HG02970 (cell line): ENCODE measurements at regions not wholly inside any gene's neighbourhood (a gene's known extent, or its start where the extent isn't known, plus 50 kb on each side); places are given as distances from the start of the nearest gene placed in this dataset.

Experiments used
- ATAC-seq: cut with Tn5 transposase; IDR thresholded peaks from one replicate; pipeline ENCODE4 v1.9.1; 2021; ENCODE audit warnings: mild to moderate bottlenecking, moderate library complexity, moderate number of reproducible peaks; ENCODE audit not compliant: unreplicated experiment, low FRiP score

GRCh38 chr2:142190805-142191204 lies 60.0 kb upstream of the LRP1B start:
- no peak for ATAC-seq

- no peak for ATAC-seq
These were observed 58.7 kb upstream of the LRP1B start for GRCh38 chr2:142189501-142189900.

GRCh38 chr2:142188562-142188961 lies 57.7 kb upstream of the LRP1B start:
- ATAC-seq: no peak

DNA sequence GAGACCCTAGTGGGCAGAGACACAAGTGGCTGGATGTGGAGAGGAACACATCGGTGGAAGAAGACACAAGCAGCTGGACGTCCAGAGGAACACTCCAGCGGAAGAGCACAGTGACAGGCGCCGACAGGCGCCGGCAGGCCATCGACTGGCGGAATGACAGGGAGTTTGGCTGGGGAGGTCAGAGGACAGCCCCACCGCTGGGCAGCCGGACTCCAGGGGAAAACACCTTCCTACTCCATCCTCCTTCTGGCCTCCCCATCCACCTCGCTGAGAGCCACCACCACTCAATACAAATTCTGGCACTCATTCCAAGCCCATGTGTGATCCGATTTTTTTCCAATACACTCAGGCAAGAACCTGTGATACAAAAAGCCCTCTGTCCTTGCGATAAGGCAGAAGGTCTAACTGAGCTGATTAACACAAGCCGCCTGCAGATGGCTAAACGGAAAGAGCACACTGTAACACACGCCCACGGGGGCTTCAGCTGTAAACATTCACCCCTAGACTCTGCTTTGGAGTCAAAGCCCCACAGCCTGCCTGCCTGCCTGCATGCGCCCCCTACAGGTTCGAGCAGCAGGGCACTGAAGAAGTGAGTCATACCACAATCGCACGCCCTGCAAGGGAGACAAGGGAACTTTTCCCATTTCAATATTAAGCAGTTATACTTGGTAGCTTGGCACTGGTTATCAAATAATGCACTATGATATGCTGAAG lies 50.2 kb upstream of the LRP1B start:
- no peak for ATAC-seq
